Uterus (tissue), 2 donors: ENCODE measurements at regions not wholly inside any gene's neighbourhood (a gene's known extent, or its start where the extent isn't known, plus 50 kb on each side); places are given as distances from the start of the nearest gene placed in this dataset.

Experiments used
- CTCF ChIP-seq, 4 experiments: fragments of 200-600 bp in 2 of 4; fragments of 450-650 bp in 2 of 4; sonication (generic) in 2 of 4; IDR thresholded peaks; one replicate each; pipeline ENCODE4 v1.5.1; 2016 to 2019; ENCODE audit warnings: antibody characterized with exemption in 4 of 4, mild to moderate bottlenecking in 2 of 4, moderate library complexity in 1 of 4
- POLR2A ChIP-seq, 2 donors: fragments of 450-650 bp; IDR thresholded peaks; one replicate each; pipeline ENCODE4 v1.6.1; 2016; ENCODE audit warnings: antibody characterized with exemption in 2 of 2, mild to moderate bottlenecking in 1 of 2, moderate library complexity in 1 of 2

GRCh38 chr18:11502368-11502767, 107.0 kb upstream of the SLC35G4 start:
- TF ChIP-seq CTCF (IDR thresholded peaks at IDR 0.05) (no peak), POLR2A (IDR thresholded peaks at IDR 0.05) (no peak)
